Tibial artery (tissue), 4 donors: ENCODE measurements at regions not wholly inside any gene's neighbourhood (a gene's known extent, or its start where the extent isn't known, plus 50 kb on each side); places are given as distances from the start of the nearest gene placed in this dataset.
"Not testable (repeated sequence)": the region's sequence is repeated elsewhere in the genome, so short reads cannot be mapped to it uniquely, and the experiment has no call there.

Source experiments
- DNase-seq, 2 donors: peaks; one replicate each; pipeline ENCODE4 v3.0.0-alpha.2; 2019
- H3K27ac ChIP-seq, 2 donors: fragments of 200-600 bp; sonication (generic) in 1 of 2; 1 replicate in 1 of 2; 2 replicates in 1 of 2; pipeline ENCODE4 v1.5.1; 2018 to 2019; ENCODE audit warnings: mild to moderate bottlenecking in 1 of 2
- H3K27me3 ChIP-seq, 2 donors: fragments of 200-600 bp; sonication (generic) in 1 of 2; one replicate each; pipeline versions ENCODE4 v1.5.1 to v1.6.0; 2016 to 2019
- H3K36me3 ChIP-seq, 3 donors: fragments of 200-600 bp; sonication (generic) in 2 of 3; one replicate each; pipeline ENCODE4 v1.5.1; 2016 to 2019; ENCODE audit warnings: mild to moderate bottlenecking in 2 of 3
- H3K4me1 ChIP-seq, 4 donors: fragments of 200-600 bp; sonication (generic) in 2 of 4; 1 replicate in 3 of 4; 2 replicates in 1 of 4; pipeline ENCODE4 v1.5.1; 2016 to 2019
- H3K4me3 ChIP-seq, 2 donors: fragments of 200-600 bp; sonication (generic) in 1 of 2; 1 replicate in 1 of 2; 2 replicates in 1 of 2; pipeline ENCODE4 v1.5.1; 2018 to 2019; ENCODE audit warnings: mild to moderate bottlenecking in 2 of 2
- H3K9me3 ChIP-seq, 3 donors: fragments of 200-600 bp; sonication (generic) in 1 of 3; one replicate each; pipeline ENCODE4 v1.5.1; 2016 to 2019
- intact Hi-C: fragments of 100-400 bp; cut with DNase I; formaldehyde crosslinking; loops from one replicate; pipeline ENCODE4 v1.15.0; 2023; ENCODE audit warnings: low total_unique reads
- TF ChIP-seq, protein P1 (sequence below), 2 experiments: fragments of 200-600 bp in 1 of 2; fragments of 450-650 bp in 1 of 2; IDR thresholded peaks; one replicate each; pipeline ENCODE4 v1.5.1; 2017 to 2019; ENCODE audit warnings: antibody characterized with exemption in 2 of 2, mild to moderate bottlenecking in 1 of 2, moderate library complexity in 1 of 2

DNA sequence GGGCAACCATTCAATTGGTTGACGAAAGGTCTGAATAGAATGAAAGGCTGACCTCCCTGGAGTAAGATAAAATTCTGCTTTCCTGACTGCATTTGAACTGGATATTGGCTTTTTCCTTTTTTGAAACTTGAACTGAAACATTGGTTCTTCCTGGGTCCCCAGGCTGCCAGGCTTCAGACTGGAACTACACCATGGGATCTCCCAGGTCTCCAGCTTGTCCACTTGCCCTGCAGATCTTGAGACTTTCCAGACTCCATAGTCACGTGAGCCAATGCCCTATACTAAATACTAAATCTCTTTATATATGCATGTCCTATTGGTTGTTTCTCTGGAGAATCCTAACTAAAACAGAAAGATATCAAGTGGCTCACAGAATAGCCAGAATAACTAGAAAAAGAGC is 118.7 kb upstream of the KRR1 start:
- H3K27ac ChIP-seq = no peak overlapping the region
- intact Hi-C loops = no loop called here
- TF ChIP-seq, protein P1, sequence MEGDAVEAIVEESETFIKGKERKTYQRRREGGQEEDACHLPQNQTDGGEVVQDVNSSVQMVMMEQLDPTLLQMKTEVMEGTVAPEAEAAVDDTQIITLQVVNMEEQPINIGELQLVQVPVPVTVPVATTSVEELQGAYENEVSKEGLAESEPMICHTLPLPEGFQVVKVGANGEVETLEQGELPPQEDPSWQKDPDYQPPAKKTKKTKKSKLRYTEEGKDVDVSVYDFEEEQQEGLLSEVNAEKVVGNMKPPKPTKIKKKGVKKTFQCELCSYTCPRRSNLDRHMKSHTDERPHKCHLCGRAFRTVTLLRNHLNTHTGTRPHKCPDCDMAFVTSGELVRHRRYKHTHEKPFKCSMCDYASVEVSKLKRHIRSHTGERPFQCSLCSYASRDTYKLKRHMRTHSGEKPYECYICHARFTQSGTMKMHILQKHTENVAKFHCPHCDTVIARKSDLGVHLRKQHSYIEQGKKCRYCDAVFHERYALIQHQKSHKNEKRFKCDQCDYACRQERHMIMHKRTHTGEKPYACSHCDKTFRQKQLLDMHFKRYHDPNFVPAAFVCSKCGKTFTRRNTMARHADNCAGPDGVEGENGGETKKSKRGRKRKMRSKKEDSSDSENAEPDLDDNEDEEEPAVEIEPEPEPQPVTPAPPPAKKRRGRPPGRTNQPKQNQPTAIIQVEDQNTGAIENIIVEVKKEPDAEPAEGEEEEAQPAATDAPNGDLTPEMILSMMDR (IDR thresholded peaks at IDR 0.05) = no peak

DNA sequence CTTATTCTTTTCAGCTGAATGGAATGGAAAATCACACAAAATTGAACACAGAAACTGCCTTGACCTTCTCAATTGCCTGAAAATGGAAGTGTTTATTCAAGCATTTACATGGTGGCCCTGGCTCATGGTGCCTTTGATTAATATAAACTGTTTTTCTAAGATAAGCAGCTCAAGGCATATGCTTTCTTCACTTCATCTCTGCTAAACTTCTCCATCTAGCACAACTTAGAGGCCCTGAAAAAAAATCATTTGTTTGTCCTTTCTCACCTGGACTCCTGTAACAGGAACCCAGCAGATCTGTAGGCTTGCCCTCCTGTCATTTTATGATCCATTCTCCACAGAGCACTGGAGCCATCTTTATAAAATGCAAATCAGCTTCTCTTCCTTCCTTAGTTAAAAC is 117.5 kb upstream of the KRR1 start:
- no peaks in the 10 kb centered on the region for H3K36me3 ChIP-seq
- H3K4me3 ChIP-seq = no peak overlapping the region
- intact Hi-C loops = no loop called here
- no peak for DNase-seq
- TF ChIP-seq, protein P1 (IDR thresholded peaks at IDR 0.05) = no peak
- no peaks in the 10 kb centered on the region for H3K27me3 ChIP-seq
- H3K9me3 ChIP-seq = no peaks in the 10 kb centered on the region
- peaks cover 0 to under 1% (median 0%) of the 10 kb centered on the region in 4 donors for H3K4me1 ChIP-seq
- no peak overlapping the region for H3K27ac ChIP-seq

More for the DNA sequence above, 118.7 kb upstream of the KRR1 start:
- no peak overlapping the region for H3K4me3 ChIP-seq
- H3K9me3 ChIP-seq = no peaks in the 10 kb centered on the region
- no peaks in the 10 kb centered on the region for H3K36me3 ChIP-seq
- no peaks in the 10 kb centered on the region for H3K27me3 ChIP-seq
- no peaks in the 10 kb centered on the region for H3K4me1 ChIP-seq
- no peak for DNase-seq

DNA sequence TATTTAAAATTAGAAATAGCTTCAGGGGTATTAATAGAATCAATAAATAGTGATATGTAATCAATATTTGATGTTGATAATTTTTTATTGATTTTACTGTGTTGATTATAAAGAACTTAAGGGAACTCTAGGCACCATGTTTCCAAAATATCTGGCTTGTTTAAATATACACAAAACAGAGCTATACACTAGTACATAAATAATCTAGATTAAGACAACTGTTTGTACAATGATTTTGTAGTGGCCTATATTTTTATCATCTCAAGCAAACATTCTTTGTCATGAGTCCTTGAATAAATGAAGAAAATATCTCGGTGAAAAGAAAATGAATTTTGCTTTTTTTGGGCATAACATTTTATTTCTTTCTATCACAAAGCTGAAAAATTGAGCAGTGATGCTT is 117.1 kb upstream of the KRR1 start:
- Histone ChIP-seq H3K27me3 (no peaks in the 10 kb centered on the region), H3K27ac (no peak overlapping the region), H3K9me3 (no peaks in the 10 kb centered on the region), H3K4me3 (no peak overlapping the region), H3K4me1 (peaks cover 0 to 5% (median 0%) of the 10 kb centered on the region in 4 donors), H3K36me3 (no peaks in the 10 kb centered on the region)
- DNase-seq = no peak
- TF ChIP-seq, protein P1 (IDR thresholded peaks at IDR 0.05) = no peak
- intact Hi-C loops = no loop called here

DNA sequence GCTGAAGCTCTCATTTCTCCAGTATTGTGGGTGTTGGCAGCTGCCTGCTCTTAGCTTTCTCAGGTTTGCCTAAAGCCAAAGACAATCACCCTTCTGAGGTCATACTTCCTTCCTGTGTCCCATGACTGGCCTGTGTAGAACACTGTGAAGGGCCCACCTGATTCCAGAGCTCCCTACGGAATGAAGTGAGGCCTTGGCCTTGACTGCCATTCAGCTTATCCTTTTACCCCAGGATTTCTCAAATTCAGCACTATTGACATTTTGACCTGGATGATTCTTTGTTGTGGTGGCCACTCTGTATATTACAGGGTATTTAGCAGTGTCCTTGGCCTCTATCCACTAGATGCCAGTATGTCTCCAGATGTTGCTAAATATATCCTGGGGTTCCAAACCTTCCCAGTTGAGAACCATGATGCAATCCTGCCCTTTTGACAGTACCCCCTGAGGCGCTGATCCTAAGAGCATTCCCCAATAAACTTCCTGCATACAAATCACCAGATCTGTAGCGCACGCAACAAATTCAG is 112.3 kb upstream of the KRR1 start:
- H3K9me3 ChIP-seq = no peaks in the 10 kb centered on the region
- intact Hi-C loops = no loop called here
- peaks cover 0 to 5% (median 0%) of the 10 kb centered on the region in 4 donors for H3K4me1 ChIP-seq
- DNase-seq = no peak
- H3K36me3 ChIP-seq = no peaks in the 10 kb centered on the region
- no peak overlapping the region for H3K4me3 ChIP-seq
- H3K27ac ChIP-seq = no peak overlapping the region
- no peaks in the 10 kb centered on the region for H3K27me3 ChIP-seq
- TF ChIP-seq, protein P1 (IDR thresholded peaks at IDR 0.05) = no peak

DNA sequence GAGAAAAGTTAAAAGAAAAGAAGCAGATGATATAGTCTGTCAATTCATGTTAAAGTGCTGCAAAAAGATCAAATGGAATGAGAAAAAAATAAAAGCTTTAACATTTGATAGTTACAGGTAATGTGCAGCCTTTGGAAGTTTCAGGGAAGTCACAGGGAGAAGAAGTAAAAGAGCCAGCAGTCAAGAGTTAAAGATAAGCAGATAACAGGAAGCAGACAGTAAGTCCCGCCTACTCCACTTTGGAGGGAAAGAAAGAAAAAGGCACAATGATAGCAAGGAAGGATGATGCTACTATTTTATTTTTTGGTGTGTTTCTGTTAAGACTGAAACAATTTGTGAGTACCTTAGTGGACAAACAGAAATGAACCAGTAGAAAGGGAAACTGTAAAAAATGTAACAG is 111.1 kb upstream of the KRR1 start:
- no peaks in the 10 kb centered on the region for H3K9me3 ChIP-seq
- H3K4me1 ChIP-seq = peaks cover 0 to 5% (median 0%) of the 10 kb centered on the region in 4 donors
- intact Hi-C loops = no loop called here

DNA sequence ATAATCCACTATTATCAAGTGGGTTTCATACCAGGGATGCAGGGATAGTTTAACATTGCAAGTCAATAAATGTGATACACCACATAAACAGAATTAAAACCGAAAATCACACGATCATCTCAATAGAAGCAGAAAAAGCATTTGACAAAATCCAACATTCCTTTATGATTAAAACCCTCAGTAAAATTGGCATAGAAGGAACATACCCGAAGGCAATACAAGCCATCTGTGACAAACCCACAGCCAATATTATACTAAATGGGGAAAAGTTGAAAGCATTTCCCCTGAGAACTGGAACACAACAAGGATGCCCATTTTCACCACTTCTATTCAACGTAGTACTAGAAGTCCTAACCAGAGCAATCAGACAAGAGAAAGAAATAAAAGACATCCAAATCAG is 103.0 kb upstream of the KRR1 start:
- intact Hi-C loops, H3K27ac ChIP-seq: not testable (repeated sequence)

More for the DNA sequence above, 111.1 kb upstream of the KRR1 start:
- H3K27ac ChIP-seq = no peak overlapping the region
- H3K4me3 ChIP-seq = no peak overlapping the region
- TF ChIP-seq, protein P1 (IDR thresholded peaks at IDR 0.05) = no peak
- H3K36me3 ChIP-seq = no peaks in the 10 kb centered on the region
- DNase-seq = no peak
- H3K27me3 ChIP-seq = no peaks in the 10 kb centered on the region

More for the DNA sequence above, 103.0 kb upstream of the KRR1 start:
- not testable (repeated sequence) for H3K4me3 ChIP-seq, DNase-seq, H3K36me3 ChIP-seq, H3K4me1 ChIP-seq, H3K27me3 ChIP-seq, H3K9me3 ChIP-seq
